Renal pelvis (tissue), 1 donor: ENCODE measurements at regions not wholly inside any gene's neighbourhood (a gene's known extent, or its start where the extent isn't known, plus 50 kb on each side); places are given as distances from the start of the nearest gene placed in this dataset.

Experiments
- DNase-seq: peaks from one replicate; pipeline ENCODE4 v3.0.0-alpha.2; 2013

- DNase-seq = no peak
These were observed 680.2 kb downstream of the NYAP2 start for GRCh38 chr2:226079671-226080181.

- DNase-seq = no peak
These were observed 679.7 kb downstream of the NYAP2 start for GRCh38 chr2:226079196-226079595.

GRCh38 chr2:226078666-226079065, 679.2 kb downstream of the NYAP2 start:
- no peak for DNase-seq

- no peak for DNase-seq
These were observed 678.3 kb downstream of the NYAP2 start for GRCh38 chr2:226077841-226078240.

- no peak for DNase-seq
These were observed 677.5 kb downstream of the NYAP2 start for GRCh38 chr2:226077031-226077430.

GRCh38 chr2:226076529-226076928, 677.0 kb downstream of the NYAP2 start:
- no peak for DNase-seq

- DNase-seq = no peak
These were observed 674.9 kb downstream of the NYAP2 start for GRCh38 chr2:226074391-226074790.

GRCh38 chr2:226073496-226074160, 674.1 kb downstream of the NYAP2 start:
- no peak for DNase-seq

- no peak for DNase-seq
These were observed 667.4 kb downstream of the NYAP2 start for GRCh38 chr2:226066873-226067272.

- DNase-seq = no peak
These were observed 666.9 kb downstream of the NYAP2 start for GRCh38 chr2:226066391-226066790.

- DNase-seq = peak; percentile 3
These were observed 665.5 kb downstream of the NYAP2 start for GRCh38 chr2:226064932-226065570.

GRCh38 chr2:226063704-226064440, 664.4 kb downstream of the NYAP2 start:
- DNase-seq = no peak

- no peak for DNase-seq
These were observed 660.6 kb downstream of the NYAP2 start for GRCh38 chr2:226059961-226060627.

- DNase-seq = no peak
These were observed 658.4 kb downstream of the NYAP2 start for GRCh38 chr2:226057914-226058313.

- DNase-seq = no peak
These were observed 657.9 kb downstream of the NYAP2 start for GRCh38 chr2:226057365-226057764.

- no peak for DNase-seq
These were observed 653.4 kb downstream of the NYAP2 start for GRCh38 chr2:226052772-226053416.

- DNase-seq = no peak
These were observed 651.3 kb downstream of the NYAP2 start for GRCh38 chr2:226050822-226051221.

- DNase-seq = peak; percentile 81
These were observed 649.1 kb downstream of the NYAP2 start for GRCh38 chr2:226048611-226049010.

GRCh38 chr2:226045080-226045479, 645.6 kb downstream of the NYAP2 start:
- no peak for DNase-seq

GRCh38 chr2:226040344-226040900, 640.9 kb downstream of the NYAP2 start:
- DNase-seq = no peak

- DNase-seq = no peak
These were observed 638.0 kb downstream of the NYAP2 start for GRCh38 chr2:226037526-226037925.
